ENCODE measurements at regions not wholly inside any gene's neighbourhood (a gene's known extent, or its start where the extent isn't known, plus 50 kb on each side); places are given as distances from the start of the nearest gene placed in this dataset.
"Not testable (repeated sequence)": the region's sequence is repeated elsewhere in the genome, so short reads cannot be mapped to it uniquely, and the experiment has no call there.

DNA sequence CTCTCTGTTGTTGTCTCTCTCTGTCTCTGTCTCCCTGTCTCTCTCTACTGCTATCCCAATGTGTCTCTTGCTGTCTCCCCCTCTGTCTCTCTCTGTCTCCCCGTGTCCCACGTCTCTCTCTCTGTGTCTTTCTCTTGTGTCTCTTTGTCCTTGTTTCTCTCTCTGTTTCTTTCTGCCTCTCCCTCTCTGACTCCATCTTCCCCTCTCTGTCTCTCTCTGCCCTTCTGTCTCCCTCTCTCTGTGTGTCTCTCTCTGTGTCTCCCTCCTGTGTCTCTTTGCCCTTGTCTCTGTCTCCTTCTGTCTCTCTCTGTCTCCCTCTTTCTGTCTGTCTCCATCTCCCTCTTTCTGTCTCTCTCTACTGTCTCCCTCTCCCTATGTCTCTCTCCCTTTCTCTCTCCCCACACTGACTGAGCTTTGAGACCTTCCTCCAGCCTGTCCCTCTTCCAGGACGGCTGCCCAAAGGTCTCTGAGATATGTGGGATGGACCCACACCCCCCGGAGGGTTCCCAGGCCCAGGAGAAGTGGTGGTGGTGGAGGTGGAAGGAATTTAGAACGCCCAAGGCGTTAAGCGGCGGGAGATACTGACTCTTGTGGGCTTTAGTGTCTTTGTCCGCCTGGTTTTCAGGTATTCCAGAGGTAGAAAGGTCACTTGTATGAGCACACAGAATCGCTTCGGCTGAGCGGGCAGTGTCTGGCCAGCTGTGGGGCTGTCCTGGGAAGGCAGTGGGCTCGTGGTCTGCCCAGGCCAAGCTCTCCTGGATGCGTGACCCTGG, 65.5 kb upstream of the CCND1 start:
- intact Hi-C loops (cut with micrococcal nuclease): no loop called here
- no peak overlapping the region for H3K4me3 Mint-ChIP-seq (ENCODE audit: low read depth)
- peaks cover 15% of the 10 kb centered on the region for H3K27me3 Mint-ChIP-seq (ENCODE audit: low read depth)
- no peak for DNase-seq (ENCODE audit: low spot score)
- H3K36me3 Mint-ChIP-seq (ENCODE audit: low read depth): no peaks in the 10 kb centered on the region
- H3K4me1 Mint-ChIP-seq (ENCODE audit: low read depth): no peaks in the 10 kb centered on the region
- H3K27ac Mint-ChIP-seq: no peak overlapping the region
- no peaks in the 10 kb centered on the region for H3K9me3 Mint-ChIP-seq

DNA sequence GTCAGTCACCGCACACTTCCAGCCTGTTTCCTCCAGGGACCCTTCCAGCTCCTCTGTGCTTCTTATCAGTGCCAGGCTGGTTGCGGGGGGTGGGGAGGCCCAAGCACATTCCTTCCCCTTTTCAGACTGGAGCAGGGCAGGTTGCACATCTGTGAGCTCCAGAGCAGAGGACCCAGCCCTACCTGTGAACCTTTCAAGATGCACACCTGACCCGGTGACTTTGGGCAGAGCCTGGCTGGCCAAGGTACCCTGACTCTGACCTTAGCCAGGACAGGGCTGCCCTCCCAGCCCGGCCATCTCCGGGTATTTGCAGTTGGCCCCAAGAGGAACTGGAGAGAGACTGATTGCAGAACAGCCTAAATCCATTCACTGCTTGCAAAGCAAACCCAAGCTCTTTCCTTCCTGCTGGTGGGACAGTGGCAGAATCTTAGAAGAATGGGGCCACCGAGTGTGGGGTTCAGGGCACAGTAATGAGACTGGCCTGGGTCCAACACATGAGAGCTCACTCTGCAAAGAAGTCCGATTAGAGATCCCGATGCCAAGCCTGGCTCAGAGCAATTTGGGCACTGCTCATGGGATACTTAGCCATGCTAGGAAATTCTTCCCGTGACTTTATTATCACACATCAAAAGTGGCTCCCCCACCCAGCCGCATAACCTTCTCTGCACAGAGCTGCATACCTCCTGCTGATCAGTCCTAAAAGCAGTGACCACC, 64.7 kb upstream of the CCND1 start:
- DNase-seq (ENCODE audit: low spot score): no peak
- Mint-ChIP-seq H3K27ac (no peak overlapping the region), H3K36me3 (ENCODE audit: low read depth) (no peaks in the 10 kb centered on the region), H3K4me3 (ENCODE audit: low read depth) (no peak overlapping the region), H3K27me3 (ENCODE audit: low read depth) (peaks cover 15% of the 10 kb centered on the region), H3K4me1 (ENCODE audit: low read depth) (no peaks in the 10 kb centered on the region), H3K9me3 (no peaks in the 10 kb centered on the region)
- intact Hi-C loops (cut with micrococcal nuclease): no loop called here

DNA sequence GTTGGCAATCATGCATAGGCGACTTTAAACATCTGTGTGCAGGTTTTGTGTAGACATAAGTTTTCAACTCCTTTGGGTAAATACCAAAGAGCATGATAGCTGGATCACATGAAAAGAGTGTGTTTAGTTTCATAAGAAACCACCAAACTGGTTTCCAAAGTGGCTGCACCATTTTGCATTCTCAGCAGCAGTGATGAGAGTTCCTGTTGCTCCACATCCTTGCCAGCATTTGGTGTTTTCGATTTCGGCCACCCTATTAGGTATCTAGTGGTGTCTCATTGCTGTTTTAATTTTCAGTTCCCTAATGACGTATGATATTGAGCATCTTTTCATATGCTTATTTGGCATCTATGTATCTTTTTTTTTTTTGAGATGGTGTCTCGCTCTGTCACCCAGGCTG, 62.8 kb upstream of the CCND1 start:
- Mint-ChIP-seq H3K9me3 (no peaks in the 10 kb centered on the region), H3K4me1 (ENCODE audit: low read depth) (no peaks in the 10 kb centered on the region), H3K4me3 (ENCODE audit: low read depth) (no peak overlapping the region), H3K27me3 (ENCODE audit: low read depth) (peaks cover 21% of the 10 kb centered on the region), H3K36me3 (ENCODE audit: low read depth) (no peaks in the 10 kb centered on the region), H3K27ac (no peak overlapping the region)
- DNase-seq (ENCODE audit: low spot score): no peak
- intact Hi-C loops (cut with micrococcal nuclease): no loop called here

DNA sequence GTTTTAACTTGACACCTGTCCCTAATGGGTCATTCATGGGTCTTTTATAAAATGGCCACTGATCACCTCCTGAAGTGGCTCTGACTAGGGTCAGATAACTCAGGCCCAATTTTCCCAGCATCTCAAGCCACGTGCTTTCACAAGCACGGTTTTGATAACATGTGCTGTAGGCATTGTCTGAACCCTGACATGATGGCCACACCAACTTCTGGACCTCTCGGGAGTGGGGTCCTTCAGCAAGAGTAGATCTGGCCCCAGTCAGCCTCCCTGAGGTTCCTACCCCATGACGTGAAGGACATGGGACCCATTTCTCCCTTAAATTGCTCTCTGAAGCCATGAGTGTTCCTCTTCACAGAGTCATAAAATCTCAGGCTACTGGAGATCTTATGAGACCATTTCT, 60.4 kb upstream of the CCND1 start:
- intact Hi-C loops (cut with micrococcal nuclease): no loop called here
- Mint-ChIP-seq H3K4me3 (ENCODE audit: low read depth) (no peak overlapping the region), H3K4me1 (ENCODE audit: low read depth) (no peaks in the 10 kb centered on the region), H3K9me3 (no peaks in the 10 kb centered on the region), H3K27me3 (ENCODE audit: low read depth) (peaks cover 16% of the 10 kb centered on the region), H3K36me3 (ENCODE audit: low read depth) (no peaks in the 10 kb centered on the region), H3K27ac (no peak overlapping the region)
- no peak for DNase-seq (ENCODE audit: low spot score)

DNA sequence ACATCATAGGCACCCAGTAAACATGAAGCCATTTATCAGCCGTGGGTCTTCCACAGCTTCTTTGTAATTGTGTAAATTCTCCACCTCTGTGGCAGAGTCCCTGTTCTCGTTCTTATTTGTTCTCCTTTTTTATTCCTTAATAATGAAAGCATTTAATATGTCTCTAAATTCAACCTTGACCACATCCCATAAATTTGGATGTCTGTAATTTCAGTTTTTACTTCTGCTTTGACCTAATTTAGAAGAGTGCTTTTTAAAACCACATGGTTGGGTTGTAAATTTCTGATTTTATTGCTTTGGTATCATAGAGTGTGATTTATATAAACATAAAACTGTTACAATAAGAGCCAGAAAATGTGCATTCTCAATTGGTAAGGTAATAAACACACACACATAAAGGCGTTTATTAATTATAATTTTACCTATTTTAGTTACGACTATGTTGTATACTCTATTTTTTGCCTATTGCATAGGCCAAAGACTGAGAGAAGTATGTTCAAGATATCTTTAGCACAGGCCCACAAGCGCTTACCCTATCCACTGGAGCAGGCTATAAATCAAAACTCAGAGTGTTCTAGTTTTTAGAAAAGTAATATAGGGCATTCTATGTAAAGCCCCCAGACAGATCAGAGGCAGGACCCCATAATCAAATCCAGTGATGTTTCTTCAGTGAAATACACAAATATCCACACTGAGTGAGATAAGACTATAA, 58.0 kb upstream of the CCND1 start:
- intact Hi-C loops (cut with micrococcal nuclease): no loop called here
- Mint-ChIP-seq H3K4me1 (ENCODE audit: low read depth) (no peaks in the 10 kb centered on the region), H3K9me3 (no peaks in the 10 kb centered on the region), H3K27me3 (ENCODE audit: low read depth) (peaks cover 8% of the 10 kb centered on the region), H3K27ac (no peak overlapping the region), H3K4me3 (ENCODE audit: low read depth) (no peak overlapping the region), H3K36me3 (ENCODE audit: low read depth) (no peaks in the 10 kb centered on the region)
- no peak for DNase-seq (ENCODE audit: low spot score)

DNA sequence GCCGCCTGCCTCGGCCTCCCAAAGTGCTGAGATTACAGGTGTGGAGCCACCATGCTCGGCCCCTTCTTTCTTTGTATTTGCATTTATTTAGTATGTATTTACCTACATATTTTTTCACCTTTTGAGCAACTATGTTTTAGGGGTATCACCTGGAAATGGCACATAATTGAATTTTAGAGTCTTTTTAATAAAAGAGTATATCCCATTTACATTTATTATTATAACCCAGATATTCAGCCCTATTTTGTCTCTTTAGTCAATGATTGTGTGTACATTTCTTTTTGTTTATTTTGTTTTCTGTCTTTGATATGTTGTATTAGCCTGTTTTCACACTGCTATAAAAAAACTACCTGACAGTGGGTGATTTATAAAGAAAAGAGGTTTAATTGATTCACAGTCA, 56.8 kb upstream of the CCND1 start:
- Mint-ChIP-seq H3K27me3 (ENCODE audit: low read depth) (peaks cover 8% of the 10 kb centered on the region), H3K27ac (no peak overlapping the region), H3K4me1 (ENCODE audit: low read depth) (no peaks in the 10 kb centered on the region), H3K4me3 (ENCODE audit: low read depth) (no peak overlapping the region), H3K9me3 (no peaks in the 10 kb centered on the region), H3K36me3 (ENCODE audit: low read depth) (no peaks in the 10 kb centered on the region)
- no peak for DNase-seq (ENCODE audit: low spot score)
- intact Hi-C loops (cut with micrococcal nuclease): no loop called here

DNA sequence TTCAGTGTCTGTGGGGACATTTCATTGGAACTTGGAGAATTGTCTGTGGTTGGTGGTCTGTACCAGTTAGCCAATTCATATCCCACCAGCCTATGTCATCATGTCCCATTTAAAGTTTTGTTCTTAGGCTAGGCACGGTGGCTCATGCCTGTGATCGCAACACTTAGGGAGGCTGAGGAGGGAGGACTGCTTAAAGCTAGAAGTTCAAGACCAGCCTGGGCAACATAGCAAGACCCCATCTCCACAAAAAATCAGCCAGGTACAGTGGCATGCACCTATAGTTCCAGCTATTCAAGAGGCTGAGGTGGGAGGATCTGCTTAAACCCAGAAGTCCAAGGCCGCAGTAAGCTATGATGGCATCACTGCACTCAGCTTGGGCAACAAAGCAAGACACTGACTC, 55.6 kb upstream of the CCND1 start:
- no peaks in the 10 kb centered on the region for H3K4me1 Mint-ChIP-seq (ENCODE audit: low read depth)
- no peak for DNase-seq (ENCODE audit: low spot score)
- peaks cover 8% of the 10 kb centered on the region for H3K27me3 Mint-ChIP-seq (ENCODE audit: low read depth)
- no peaks in the 10 kb centered on the region for H3K9me3 Mint-ChIP-seq
- intact Hi-C loops (cut with micrococcal nuclease): no loop called here
- no peak overlapping the region for H3K27ac Mint-ChIP-seq
- no peaks in the 10 kb centered on the region for H3K36me3 Mint-ChIP-seq (ENCODE audit: low read depth)
- no peak overlapping the region for H3K4me3 Mint-ChIP-seq (ENCODE audit: low read depth)

DNA sequence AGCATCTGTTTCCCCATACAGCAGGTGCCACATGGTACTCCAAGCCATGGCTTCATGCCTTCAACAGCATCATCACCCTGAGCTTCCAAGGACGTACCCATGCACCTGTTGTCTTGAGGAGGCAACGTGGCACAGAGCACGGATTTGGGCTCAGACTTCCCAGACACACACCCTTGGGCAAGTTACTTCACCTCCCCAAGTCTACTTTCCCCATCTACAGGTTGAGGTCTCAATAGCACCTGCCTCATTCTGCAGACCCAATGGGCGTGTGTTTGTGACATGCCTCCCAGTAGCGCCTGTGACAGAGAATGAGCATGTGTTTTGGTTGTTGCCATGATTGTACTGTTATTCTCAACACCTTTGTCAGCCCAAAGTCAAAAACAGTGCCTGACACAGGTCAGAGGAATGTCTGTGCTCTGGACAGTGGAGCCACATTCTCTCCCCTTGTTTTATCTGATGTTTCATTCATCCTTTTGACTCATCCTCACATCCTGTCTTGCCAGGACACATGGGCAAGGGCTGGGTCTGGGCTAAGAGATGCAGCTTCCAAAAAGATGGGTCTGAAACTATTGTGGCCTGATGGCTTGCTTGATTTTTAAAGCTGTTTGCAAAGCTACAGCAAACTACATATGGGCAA, 53.4 kb upstream of the CCND1 start:
- DNase-seq (ENCODE audit: low spot score): no peak
- intact Hi-C loops (cut with micrococcal nuclease): no loop called here
- no peaks in the 10 kb centered on the region for H3K36me3 Mint-ChIP-seq (ENCODE audit: low read depth)
- H3K4me3 Mint-ChIP-seq (ENCODE audit: low read depth): no peak overlapping the region
- H3K9me3 Mint-ChIP-seq: no peaks in the 10 kb centered on the region
- peaks cover 3% of the 10 kb centered on the region for H3K27me3 Mint-ChIP-seq (ENCODE audit: low read depth)
- no peaks in the 10 kb centered on the region for H3K4me1 Mint-ChIP-seq (ENCODE audit: low read depth)
- H3K27ac Mint-ChIP-seq: no peak overlapping the region

DNA sequence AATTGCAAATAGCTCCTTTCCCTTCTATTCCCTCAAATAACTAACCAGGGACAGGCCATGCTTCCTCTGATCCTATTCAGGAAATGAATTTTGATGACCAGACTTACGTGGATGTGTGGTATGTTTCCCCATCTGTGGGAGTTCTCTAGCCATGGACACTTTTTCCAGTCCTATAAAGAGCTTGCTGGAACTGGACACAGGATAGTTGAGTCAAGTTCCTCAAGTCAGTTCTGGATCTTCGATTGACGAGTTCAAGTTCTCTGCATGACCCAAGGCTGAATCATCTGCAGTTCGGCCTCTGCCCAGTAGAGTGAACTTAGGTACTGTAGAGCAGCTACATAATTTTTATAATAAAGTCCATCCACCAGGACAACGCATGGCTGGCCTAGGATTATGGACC, 52.7 kb upstream of the CCND1 start:
- Mint-ChIP-seq H3K36me3 (ENCODE audit: low read depth) (no peaks in the 10 kb centered on the region), H3K4me3 (ENCODE audit: low read depth) (no peak overlapping the region), H3K4me1 (ENCODE audit: low read depth) (no peaks in the 10 kb centered on the region), H3K27ac (no peak overlapping the region), H3K9me3 (no peaks in the 10 kb centered on the region), H3K27me3 (ENCODE audit: low read depth) (peaks cover 2% of the 10 kb centered on the region)
- intact Hi-C loops (cut with micrococcal nuclease): no loop called here
- no peak for DNase-seq (ENCODE audit: low spot score)

DNA sequence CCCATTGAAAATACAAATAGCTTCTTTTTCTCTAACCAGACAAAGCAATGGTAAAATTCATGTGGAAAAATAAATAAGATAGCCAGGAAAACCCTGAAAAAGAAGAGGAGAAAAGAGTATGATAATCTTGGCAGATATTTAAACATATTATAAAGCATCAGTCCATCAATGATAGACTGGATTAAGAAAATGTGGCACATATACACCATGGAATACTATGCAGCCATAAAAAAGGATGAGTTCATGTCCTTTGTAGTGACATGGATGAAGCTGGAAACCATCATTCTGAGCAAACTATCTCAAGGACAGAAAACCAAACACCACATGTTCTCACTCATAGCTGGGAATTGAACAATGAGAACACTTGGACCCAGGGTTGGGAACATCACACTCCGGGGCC, 50.9 kb upstream of the CCND1 start:
- H3K4me1 Mint-ChIP-seq (ENCODE audit: low read depth); H3K36me3 Mint-ChIP-seq (ENCODE audit: low read depth); H3K27me3 Mint-ChIP-seq (ENCODE audit: low read depth); H3K27ac Mint-ChIP-seq; H3K9me3 Mint-ChIP-seq; intact Hi-C loops (cut with micrococcal nuclease); DNase-seq (ENCODE audit: low spot score); H3K4me3 Mint-ChIP-seq (ENCODE audit: low read depth): not testable (repeated sequence)
